H1 (cell line): ENCODE measurements at regions not wholly inside any gene's neighbourhood (a gene's known extent, or its start where the extent isn't known, plus 50 kb on each side); places are given as distances from the start of the nearest gene placed in this dataset.

ENCODE experiments used
- CTCF ChIA-PET: fragments of 300-600 bp; sonication (Branson Sonifier 250); formaldehyde crosslinking; loops from one replicate; lab custom pipeline; 2021; ENCODE audit not compliant: partially characterized antibody; lab: Charles Lee
- POLR2A ChIA-PET: fragments of 300-600 bp; sonication (Branson Sonifier 250); formaldehyde crosslinking; loops from one replicate; lab custom pipeline; 2021; ENCODE audit warnings: inconsistent platforms; ENCODE audit not compliant: partially characterized antibody; lab: Charles Lee
- DNase-seq, 2 experiments: peaks; one replicate each; pipeline versions ENCODE4 v3.0.0 to v3.0.0-alpha.2; 2010 to 2022; ENCODE audit warnings: low spot score in 2 of 2, low read depth in 1 of 2, mixed read lengths in 1 of 2
- FAIRE-seq: peaks from 2 replicates; lab custom pipeline; 2011; peaks lifted over from hg19 to GRCh38; lab: Jason Lieb, UNC
- H2AFZ ChIP-seq: 2 replicates; pipeline ENCODE4 v1.8.1; 2012; ENCODE audit warnings: low read length, inconsistent platforms
- H2AK5ac ChIP-seq: 2 replicates; pipeline ENCODE4 v1.6.1; 2013; ENCODE audit warnings: low read depth, low read length
- H2BK120ac ChIP-seq: replicated peaks from 2 replicates; pipeline ENCODE3; 2013; ENCODE audit warnings: low read depth, low read length, inconsistent platforms
- H2BK12ac ChIP-seq: 2 replicates; pipeline ENCODE4 v1.6.1; 2013; ENCODE audit warnings: low read depth, low read length
- H2BK15ac ChIP-seq: 2 replicates; pipeline ENCODE4 v1.6.1; 2013; ENCODE audit warnings: low read length
- H2BK20ac ChIP-seq: 2 replicates; pipeline ENCODE4 v1.6.1; 2013; ENCODE audit warnings: low read length
- H2BK5ac ChIP-seq: 2 replicates; pipeline ENCODE4 v1.6.1; 2013; ENCODE audit warnings: low read depth, low read length
- H3K14ac ChIP-seq: 2 replicates; pipeline ENCODE4 v1.6.1; 2013; ENCODE audit warnings: inconsistent platforms; ENCODE audit not compliant: insufficient read length
- H3K18ac ChIP-seq: 2 replicates; pipeline ENCODE4 v1.6.1; 2013; ENCODE audit warnings: low read length; ENCODE audit errors: extremely low read depth
- H3K23ac ChIP-seq: 2 replicates; pipeline ENCODE4 v1.6.1; 2013; ENCODE audit warnings: inconsistent platforms; ENCODE audit not compliant: insufficient read length
- H3K23me2 ChIP-seq: 2 replicates; pipeline ENCODE4 v1.6.1; 2013; ENCODE audit warnings: low read depth, low read length
- H3K27ac ChIP-seq: 2 replicates; pipeline ENCODE4 v1.6.1; 2011; ENCODE audit warnings: low read depth, low read length, inconsistent platforms
- H3K27me3 ChIP-seq, 4 experiments: replicated peaks in 1 of 4; 1 replicate in 1 of 4; 2 replicates in 3 of 4; pipeline versions ENCODE4 v1.6.1 to v1.8.1; 2011 to 2013; ENCODE audit warnings: low read length in 3 of 4, mild to moderate bottlenecking in 3 of 4, inconsistent platforms in 2 of 4, mixed read lengths in 2 of 4, moderate library complexity in 1 of 4; ENCODE audit not compliant: control insufficient read depth in 3 of 4, insufficient read depth in 3 of 4; ENCODE audit errors: extremely low read depth in 1 of 4
- H3K36me3 ChIP-seq, 4 experiments: 2 replicates each; pipeline versions ENCODE4 v1.6.1 to v1.8.1; 2011 to 2013; ENCODE audit warnings: mild to moderate bottlenecking in 4 of 4, low read length in 3 of 4, moderate library complexity in 2 of 4, control low read depth in 1 of 4, inconsistent platforms in 1 of 4; ENCODE audit not compliant: insufficient read depth in 4 of 4, control insufficient read depth in 2 of 4
- H3K4ac ChIP-seq: replicated peaks from 2 replicates; pipeline ENCODE3; 2013; ENCODE audit warnings: low read length, low read depth, mixed read lengths, inconsistent platforms; ENCODE audit not compliant: insufficient read length
- H3K4me1 ChIP-seq, 4 experiments: replicated peaks in 1 of 4; 1 replicate in 1 of 4; 2 replicates in 3 of 4; pipeline versions ENCODE4 v1.6.1 to v1.8.1; 2011 to 2013; ENCODE audit warnings: low read length in 3 of 4, inconsistent platforms in 2 of 4, mixed read lengths in 1 of 4; ENCODE audit not compliant: insufficient read depth in 4 of 4, control insufficient read depth in 3 of 4
- H3K4me2 ChIP-seq, 2 experiments: 2 replicates each; pipeline versions ENCODE4 v1.6.1 to v1.8.1; 2011 to 2013; ENCODE audit warnings: low read depth in 2 of 2, low read length in 2 of 2, control low read depth in 1 of 2, inconsistent platforms in 1 of 2, mild to moderate bottlenecking in 1 of 2; ENCODE audit not compliant: insufficient read depth in 1 of 2
- H3K4me3 ChIP-seq, 4 experiments: fragments of 200-600, 300-600 bp in 1 of 4; sonication (generic), shearing (Covaris generic), sonication (Bioruptor Twin) in 1 of 4; 2 replicates each; pipeline versions ENCODE4 v1.5.1 to v1.8.1; 2011 to 2016; ENCODE audit warnings: low read length in 4 of 4, low read depth in 3 of 4, control low read depth in 2 of 4, inconsistent platforms in 2 of 4, mild to moderate bottlenecking in 2 of 4, mixed read lengths in 1 of 4, moderate library complexity in 1 of 4; ENCODE audit not compliant: insufficient read depth in 2 of 4; ENCODE audit errors: extremely low read depth in 1 of 4
- H3K56ac ChIP-seq: replicated peaks from 2 replicates; pipeline ENCODE3; 2013; ENCODE audit warnings: low read depth, mild to moderate bottlenecking, mixed read lengths, low read length, inconsistent platforms; ENCODE audit not compliant: insufficient read length
- H3K79me1 ChIP-seq: 2 replicates; pipeline ENCODE4 v1.6.1; 2013; ENCODE audit warnings: low read depth, low read length, control low read depth
- H3K79me2 ChIP-seq, 2 experiments: 2 replicates each; pipeline versions ENCODE4 v1.6.1 to v1.8.1; 2012 to 2013; ENCODE audit warnings: low read length in 2 of 2, mild to moderate bottlenecking in 2 of 2, inconsistent platforms in 1 of 2; ENCODE audit not compliant: insufficient read depth in 2 of 2, control insufficient read depth in 1 of 2
- H3K9ac ChIP-seq, 4 experiments: replicated peaks in 1 of 4; 1 replicate in 1 of 4; 2 replicates in 3 of 4; pipeline versions ENCODE4 v1.6.1 to v1.8.1; 2011 to 2013; ENCODE audit warnings: low read depth in 3 of 4, low read length in 3 of 4, control low read depth in 2 of 4, mild to moderate bottlenecking in 2 of 4, moderate library complexity in 2 of 4, inconsistent platforms in 1 of 4; ENCODE audit errors: extremely low read depth in 1 of 4
- H3K9me3 ChIP-seq, 2 experiments: 2 replicates each; pipeline versions ENCODE4 v1.6.1 to v1.8.1; 2012 to 2013; ENCODE audit warnings: mild to moderate bottlenecking in 2 of 2, moderate library complexity in 2 of 2, control low read depth in 1 of 2, inconsistent platforms in 1 of 2, low read depth in 1 of 2, low read length in 1 of 2, mixed read lengths in 1 of 2; ENCODE audit not compliant: insufficient read depth in 2 of 2
- H4K20me1 ChIP-seq, 2 experiments: replicated peaks in 1 of 2; 2 replicates each; pipeline versions ENCODE3 to v1.8.1; 2011 to 2013; ENCODE audit warnings: inconsistent platforms in 2 of 2, low read length in 2 of 2, mild to moderate bottlenecking in 1 of 2; ENCODE audit not compliant: insufficient read depth in 2 of 2, control insufficient read depth in 1 of 2
- H4K5ac ChIP-seq: 2 replicates; pipeline ENCODE4 v1.6.1; 2013; ENCODE audit warnings: low read length, low read depth, mixed read lengths, inconsistent platforms; ENCODE audit not compliant: insufficient read length
- H4K8ac ChIP-seq: 2 replicates; pipeline ENCODE4 v1.8.0; 2013; ENCODE audit warnings: mild to moderate bottlenecking, moderate library complexity, low read length, inconsistent platforms; ENCODE audit not compliant: insufficient read depth; ENCODE audit errors: extremely low read depth
- H4K91ac ChIP-seq: replicated peaks from 2 replicates; pipeline ENCODE3; 2013; ENCODE audit warnings: low read length, mixed read lengths, inconsistent platforms; ENCODE audit not compliant: insufficient read length
- BACH1 ChIP-seq: IDR thresholded peaks from 2 replicates; pipeline ENCODE4 v1.6.1; 2012; ENCODE audit warnings: low read length, improper control_type of control experiment
- CBX5 ChIP-seq: fragments of 300-800, 300-1000 bp; sonication (generic); IDR thresholded peaks from 2 replicates; pipeline ENCODE4 v1.7.1; 2016; ENCODE audit warnings: antibody characterized with exemption, low read length, low read depth
- KDM1A ChIP-seq: fragments of 200-600, 300-600 bp; sonication (generic); IDR thresholded peaks from 2 replicates; pipeline ENCODE4 v1.7.1; 2016; ENCODE audit warnings: mild to moderate bottlenecking, low read length, borderline replicate concordance
- KDM4A ChIP-seq: IDR thresholded peaks from one replicate; pipeline ENCODE4 v1.7.1; 2012; ENCODE audit warnings: low read depth, mild to moderate bottlenecking, moderate library complexity, low read length, inconsistent platforms; ENCODE audit not compliant: severe bottlenecking
- POU5F1 ChIP-seq: IDR thresholded peaks from 2 replicates; pipeline ENCODE4 v1.6.1; 2011; ENCODE audit warnings: low read depth, mild to moderate bottlenecking, low read length, moderate library complexity
- SRF ChIP-seq: IDR thresholded peaks from 2 replicates; pipeline ENCODE4 v1.6.1; 2011; ENCODE audit warnings: mild to moderate bottlenecking, low read depth, low read length, moderate library complexity
- WGBS, 2 experiments: shearing (Covaris generic) in 1 of 2; methylation state at CpG; one replicate each; pipeline versions ENCODE4 v1.1.6 to v1.1.7; 2013 to 2015; ENCODE audit warnings: low lambda C conversion rate in 2 of 2, mixed read lengths in 2 of 2, inconsistent platforms in 1 of 2, low coverage in 1 of 2, missing lambda C conversion rate in 1 of 2; ENCODE audit not compliant: insufficient replicate concordance in 2 of 2, insufficient coverage in 1 of 2, insufficient read length in 1 of 2; ENCODE audit errors: extremely low coverage in 1 of 2, missing lambda C conversion rate in 1 of 2; 5-methylcytosine and 5-hydroxymethylcytosine counted together

- Histone ChIP-seq H4K91ac (no peak overlapping the region), H3K23me2 (no peaks in the 10 kb centered on the region; the same call in 1 of the 2 replicates), H4K8ac (no peak overlapping the region), H3K27ac (no peak overlapping the region), H3K18ac (no peak overlapping the region), H2BK120ac (no peak overlapping the region), H2BK20ac (no peak overlapping the region), H2BK15ac (no peak overlapping the region), H3K4me3 (no peak overlapping the region), H2AK5ac (no peak overlapping the region), H3K14ac (no peak overlapping the region), H2BK5ac (no peak overlapping the region), H4K5ac (no peak overlapping the region), H3K23ac (no peak overlapping the region), H3K56ac (no peak overlapping the region), H2BK12ac (0 out of 2 replicates have a peak overlapping the region, but pooled peaks have one; percentile 11), H3K79me1 (no peaks in the 10 kb centered on the region), H2AFZ (peak overlapping the region; percentile 35; the same call in 1 of the 2 replicates), H4K20me1 (no peaks in the 10 kb centered on the region), H3K9me3 (no peaks in the 10 kb centered on the region), H3K27me3 (no peaks in the 10 kb centered on the region), H3K4me2 (no peak overlapping the region), H3K36me3 (no peaks in the 10 kb centered on the region), H3K4me1 (0 out of 7 replicates have a peak, but pooled peaks cover 0 to 3% (median 0%) of the 10 kb centered on the region in 4 experiments), H3K79me2 (no peaks in the 10 kb centered on the region), H3K4ac (no peak overlapping the region), H3K9ac (no peak overlapping the region)
- no peak for FAIRE-seq
- CTCF ChIA-PET: no interaction called here
- 45% methylated on average over 3 of the region's 3 CpGs; no CpG with 5 or more reads in 1 of the 2 experiments for WGBS, 2 experiments
- TF ChIP-seq SRF: no peak
- TF ChIP-seq CBX5: no peak
- no peak for TF ChIP-seq KDM1A
- TF ChIP-seq BACH1: no peak
- TF ChIP-seq POU5F1: no peak
- no peak for TF ChIP-seq KDM4A
- no peak for DNase-seq
- POLR2A ChIA-PET: no interaction called here
Observed at GRCh38 chr4:23324021-23324690, 565.7 kb downstream of the PPARGC1A start.
